A549 (cell line): ENCODE measurements at regions not wholly inside any gene's neighbourhood (a gene's known extent, or its start where the extent isn't known, plus 50 kb on each side); places are given as distances from the start of the nearest gene placed in this dataset.

Source experiments
- CTCF ChIP-seq: fragments of >200 bp; sonication (Bioruptor Twin); formaldehyde crosslinking; IDR thresholded peaks from 3 replicates; pipeline ENCODE4 v1.5.1; 2016
- POLR2A ChIP-seq: IDR thresholded peaks from 2 replicates; pipeline ENCODE4 v1.6.1; 2012; ENCODE audit warnings: mild to moderate bottlenecking, low read length

GRCh38 chr4:74627504-74627903 is 166.8 kb downstream of the BTC start:
- TF ChIP-seq CTCF (no peak), POLR2A (no peak)
